SK-N-MC (cell line): ENCODE measurements at regions not wholly inside any gene's neighbourhood (a gene's known extent, or its start where the extent isn't known, plus 50 kb on each side); places are given as distances from the start of the nearest gene placed in this dataset.

Experiments used
- DNase-seq: peaks from one replicate; pipeline ENCODE4 v3.0.0-alpha.2; 2011; ENCODE audit warnings: low read depth, low spot score
- H3K27ac ChIP-seq: fragments of 200-600 bp; sonication (generic); 2 replicates; pipeline ENCODE4 v1.5.1; 2016; ENCODE audit warnings: mixed run types
- H3K36me3 ChIP-seq: fragments of 200-600 bp; sonication (generic); 2 replicates; pipeline ENCODE4 v1.6.1; 2017; ENCODE audit warnings: antibody characterized with exemption, low read length, mixed read lengths; ENCODE audit not compliant: insufficient read depth
- H3K4me3 ChIP-seq: fragments of 200-600 bp; sonication (generic); 2 replicates; pipeline ENCODE4 v1.5.1; 2016
- H3K9ac ChIP-seq: fragments of 200-600 bp; sonication (generic); 2 replicates; pipeline ENCODE4 v1.8.0; 2017; ENCODE audit warnings: mixed run types, mixed read lengths; ENCODE audit not compliant: insufficient read length
- H3K9me3 ChIP-seq: fragments of 200-600 bp; sonication (generic); 2 replicates; pipeline ENCODE4 v1.6.1; 2017; ENCODE audit warnings: low read depth, mild to moderate bottlenecking, antibody characterized with exemption, low read length, moderate library complexity, mixed read lengths
- EZH2 ChIP-seq: fragments of 200-600 bp; sonication (generic); IDR thresholded peaks from one replicate; pipeline ENCODE4 v1.6.1; 2017; ENCODE audit warnings: antibody characterized with exemption
- FOXP2 ChIP-seq: optimal IDR thresholded peaks from 2 replicates; pipeline ENCODE3; 2011; ENCODE audit warnings: mild to moderate bottlenecking, moderate library complexity; ENCODE audit not compliant: insufficient read depth; ENCODE audit errors: extremely low read length, control extremely low read depth
- POLR2AphosphoS5 ChIP-seq: IDR thresholded peaks from 2 replicates; pipeline ENCODE4 v1.6.1; 2012; ENCODE audit warnings: mild to moderate bottlenecking, low read depth, low read length, borderline replicate concordance

DNA sequence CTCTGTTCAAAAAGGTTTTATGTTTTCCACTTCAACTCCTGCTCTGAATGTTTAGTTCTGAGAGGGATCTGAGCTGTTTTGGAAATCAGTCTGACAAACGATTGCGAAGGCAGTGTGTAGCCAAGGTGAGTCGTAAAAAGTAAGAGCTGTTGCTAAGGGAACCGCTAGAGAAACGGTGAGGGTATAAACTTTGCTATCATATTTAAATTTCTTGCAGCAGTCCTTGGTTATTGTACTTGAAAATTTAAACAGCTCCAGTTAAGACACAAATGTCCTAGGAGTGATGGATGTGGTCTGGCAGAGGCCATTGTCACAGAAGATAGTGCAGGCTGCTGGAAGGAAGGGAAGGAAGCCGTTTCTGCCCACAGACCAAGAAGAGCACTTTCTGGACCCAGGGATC, 64.9 kb upstream of the CITED2 start:
- no peak for DNase-seq
- Histone ChIP-seq H3K9me3 (no peaks in the 10 kb centered on the region), H3K4me3 (no peak overlapping the region), H3K27ac (no peak overlapping the region), H3K36me3 (no peaks in the 10 kb centered on the region), H3K9ac (no peak overlapping the region)
- no peak for TF ChIP-seq FOXP2
- TF ChIP-seq POLR2AphosphoS5, result no peak
- TF ChIP-seq EZH2, result no peak

DNA sequence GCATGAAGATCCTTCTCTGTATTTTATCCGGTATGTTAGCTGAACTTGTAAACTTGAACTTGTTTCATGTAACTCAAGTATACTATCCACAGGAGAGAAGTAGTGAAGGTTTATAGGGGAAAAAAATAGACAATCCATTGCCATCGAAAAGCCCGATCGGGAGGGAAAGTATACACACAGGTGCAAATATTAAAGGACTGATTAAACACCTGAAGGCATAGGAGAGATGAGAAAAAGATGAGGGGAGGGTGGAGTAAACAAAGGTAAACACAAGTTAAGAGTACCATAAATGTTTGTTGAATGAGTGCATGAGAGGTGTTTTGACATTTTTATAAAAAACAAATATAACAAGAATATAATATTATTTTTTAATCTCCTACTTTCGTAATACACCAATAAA, 64.3 kb upstream of the CITED2 start:
- H3K27ac ChIP-seq, result no peak overlapping the region
- no peaks in the 10 kb centered on the region for H3K9me3 ChIP-seq
- no peaks in the 10 kb centered on the region for H3K36me3 ChIP-seq
- DNase-seq, result no peak
- TF ChIP-seq EZH2, result no peak
- TF ChIP-seq POLR2AphosphoS5, result no peak
- TF ChIP-seq FOXP2, result no peak
- H3K4me3 ChIP-seq, result no peak overlapping the region
- H3K9ac ChIP-seq, result no peak overlapping the region

DNA sequence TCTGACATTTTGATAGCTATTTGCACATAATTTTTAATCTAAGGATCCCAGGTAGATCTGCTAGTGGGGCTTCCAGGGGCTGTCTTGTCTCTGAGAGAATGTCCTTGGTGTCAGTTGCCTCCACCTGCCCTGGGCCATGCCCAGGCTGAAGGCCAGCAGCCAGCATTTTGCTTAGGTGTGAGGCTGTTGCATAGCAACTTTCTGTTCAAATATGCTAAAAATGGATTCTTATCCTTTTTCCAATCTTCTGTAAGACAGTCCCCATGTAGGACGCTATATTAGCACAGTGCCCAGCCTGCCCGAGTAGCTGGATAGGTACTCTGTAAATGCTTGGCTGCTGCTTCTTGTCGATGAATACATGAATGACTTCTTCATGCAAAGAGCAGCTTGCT, 62.5 kb upstream of the CITED2 start:
- H3K27ac ChIP-seq, result no peak overlapping the region
- no peak overlapping the region for H3K9ac ChIP-seq
- no peak for DNase-seq

DNA sequence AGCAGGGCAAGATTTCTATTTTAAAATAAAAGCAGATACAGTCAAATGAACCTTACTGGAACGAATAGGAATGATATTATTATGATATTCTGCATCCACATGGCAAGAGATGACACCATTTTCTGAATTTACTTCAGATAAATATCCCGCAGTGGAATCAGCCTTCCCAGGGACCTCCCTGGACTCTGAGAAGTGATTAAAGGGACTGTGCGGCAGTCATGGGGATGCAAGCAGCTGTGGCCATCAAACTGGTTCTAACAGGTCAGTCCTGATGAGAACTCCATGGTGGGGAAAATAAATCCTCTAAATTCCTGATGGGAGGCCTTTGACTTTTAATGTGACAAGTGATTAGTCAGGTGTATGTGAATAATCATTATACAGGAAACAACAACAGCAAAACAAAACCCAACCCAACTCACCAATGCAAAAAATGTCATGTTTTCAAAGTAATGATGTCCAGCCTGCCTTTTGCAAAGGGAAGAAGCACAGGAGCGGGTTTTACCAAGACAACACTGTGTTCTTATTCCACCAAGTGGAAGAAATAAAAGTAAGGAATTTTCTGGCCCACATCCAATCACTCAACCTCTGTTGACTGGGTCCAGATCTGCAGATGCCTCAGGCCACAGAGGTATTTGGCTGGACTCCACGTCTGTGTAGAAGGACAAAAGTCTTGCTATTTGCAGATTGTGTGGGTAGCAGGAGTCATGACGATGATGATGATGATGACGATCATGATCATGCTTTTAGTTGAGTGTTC, 61.9 kb upstream of the CITED2 start:
- no peaks in the 10 kb centered on the region for H3K9me3 ChIP-seq
- DNase-seq, result no peak
- no peaks in the 10 kb centered on the region for H3K36me3 ChIP-seq
- TF ChIP-seq EZH2 (no peak), FOXP2 (no peak), POLR2AphosphoS5 (no peak)
- H3K9ac ChIP-seq, result no peak overlapping the region
- H3K27ac ChIP-seq, result no peak overlapping the region
- H3K4me3 ChIP-seq, result no peak overlapping the region

More for the DNA sequence above, 62.5 kb upstream of the CITED2 start:
- H3K4me3 ChIP-seq, result no peak overlapping the region
- H3K36me3 ChIP-seq, result no peaks in the 10 kb centered on the region
- no peak for TF ChIP-seq POLR2AphosphoS5
- no peak for TF ChIP-seq FOXP2
- no peak for TF ChIP-seq EZH2
- no peaks in the 10 kb centered on the region for H3K9me3 ChIP-seq

DNA sequence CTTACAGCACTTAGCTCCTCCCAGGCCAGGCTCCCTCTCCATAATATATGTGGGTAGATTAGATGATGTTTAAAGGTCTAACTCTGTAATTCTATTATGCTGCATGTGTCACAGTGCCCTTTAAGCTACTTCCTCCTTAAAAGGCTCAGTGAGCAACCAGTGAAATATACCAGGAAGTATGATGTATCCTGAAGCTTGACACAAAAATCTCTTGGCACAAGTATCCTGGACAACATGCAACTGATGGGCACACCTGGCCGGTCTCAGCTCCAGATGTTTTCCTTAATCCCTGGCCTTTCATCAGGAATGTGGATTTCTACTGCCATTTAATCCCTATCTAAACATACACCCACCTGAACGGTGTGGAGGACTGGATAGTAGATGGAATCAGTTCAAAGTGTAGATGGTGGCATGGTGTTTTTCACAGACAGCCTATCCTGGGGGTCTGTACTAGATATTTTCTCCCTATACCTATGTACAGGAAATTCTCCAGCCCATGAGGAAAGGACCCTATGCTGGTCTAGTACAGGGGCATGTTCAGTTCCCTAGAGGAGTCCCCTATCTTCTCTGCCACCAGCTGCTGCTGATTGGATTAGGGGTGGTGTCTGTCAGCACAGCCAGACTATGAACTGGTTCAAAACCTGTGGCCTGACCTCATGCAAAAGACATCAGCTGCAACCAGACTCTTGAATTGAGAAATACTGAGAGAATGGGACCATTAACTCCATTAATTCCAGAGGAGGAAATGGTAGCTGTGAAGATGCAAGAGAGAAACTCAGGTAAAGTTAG, 59.4 kb upstream of the CITED2 start:
- no peak overlapping the region for H3K9ac ChIP-seq
- TF ChIP-seq EZH2, result no peak
- H3K4me3 ChIP-seq, result no peak overlapping the region
- no peak overlapping the region for H3K27ac ChIP-seq
- H3K36me3 ChIP-seq, result no peaks in the 10 kb centered on the region
- no peak for DNase-seq
- no peaks in the 10 kb centered on the region for H3K9me3 ChIP-seq

DNA sequence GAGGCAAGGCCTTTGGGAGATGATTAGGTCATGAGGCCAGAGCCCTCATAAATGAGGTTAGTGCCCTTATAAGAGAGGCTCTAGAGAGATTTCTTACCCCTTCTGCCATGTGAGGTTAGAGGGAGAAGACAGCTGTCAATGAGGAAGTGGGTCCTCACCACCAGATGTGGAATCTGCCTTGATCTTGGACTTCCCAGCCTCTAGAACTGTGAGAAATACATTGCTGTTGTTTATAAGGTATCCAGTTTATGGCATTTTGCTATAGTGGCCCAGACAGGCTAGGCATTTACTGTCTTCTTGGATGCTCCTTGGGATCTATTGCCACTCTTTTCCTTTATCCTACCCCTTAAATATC, 57.1 kb upstream of the CITED2 start:
- Histone ChIP-seq H3K4me3 (no peak overlapping the region), H3K9me3 (no peaks in the 10 kb centered on the region), H3K27ac (no peak overlapping the region), H3K36me3 (no peaks in the 10 kb centered on the region), H3K9ac (no peak overlapping the region)
- DNase-seq, result no peak
- TF ChIP-seq POLR2AphosphoS5 (no peak), EZH2 (no peak), FOXP2 (no peak)

DNA sequence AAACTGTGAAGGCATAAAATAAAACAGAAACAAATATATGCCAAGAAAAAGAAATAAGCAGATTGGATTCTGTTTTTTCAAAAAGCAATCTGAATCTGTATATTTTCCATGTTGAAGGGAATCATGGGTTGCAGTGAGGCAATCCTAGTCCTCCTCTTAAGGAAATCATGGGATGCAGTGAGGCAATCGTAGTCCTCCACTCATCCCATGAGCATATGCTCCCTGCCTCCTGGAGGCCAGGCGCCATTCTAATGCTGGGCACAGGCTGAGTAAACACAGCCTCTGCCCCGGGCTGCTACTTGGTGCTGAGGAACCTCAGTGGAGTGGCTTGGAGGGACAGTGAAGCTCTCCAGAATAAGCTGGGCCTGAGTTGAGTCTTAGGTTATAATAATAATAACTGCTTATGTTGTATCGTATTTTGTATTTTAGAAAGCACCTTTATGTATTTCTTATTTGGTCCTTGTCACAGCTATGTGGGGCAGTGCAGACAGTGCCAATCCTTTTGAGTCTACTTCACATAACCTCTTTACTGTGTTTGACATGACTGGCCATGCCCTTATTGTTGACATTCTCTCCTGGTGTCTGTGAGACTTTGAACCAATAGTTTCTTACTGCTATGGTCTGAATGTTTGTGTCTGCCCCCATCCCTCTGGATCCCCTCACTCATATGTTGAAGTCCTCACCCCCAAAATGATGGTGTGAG, 56.6 kb upstream of the CITED2 start:
- DNase-seq, result no peak
- Histone ChIP-seq H3K4me3 (no peak overlapping the region), H3K36me3 (no peaks in the 10 kb centered on the region), H3K9ac (no peak overlapping the region), H3K9me3 (no peaks in the 10 kb centered on the region), H3K27ac (no peak overlapping the region)
- TF ChIP-seq FOXP2, result no peak
- TF ChIP-seq EZH2, result no peak
- no peak for TF ChIP-seq POLR2AphosphoS5

DNA sequence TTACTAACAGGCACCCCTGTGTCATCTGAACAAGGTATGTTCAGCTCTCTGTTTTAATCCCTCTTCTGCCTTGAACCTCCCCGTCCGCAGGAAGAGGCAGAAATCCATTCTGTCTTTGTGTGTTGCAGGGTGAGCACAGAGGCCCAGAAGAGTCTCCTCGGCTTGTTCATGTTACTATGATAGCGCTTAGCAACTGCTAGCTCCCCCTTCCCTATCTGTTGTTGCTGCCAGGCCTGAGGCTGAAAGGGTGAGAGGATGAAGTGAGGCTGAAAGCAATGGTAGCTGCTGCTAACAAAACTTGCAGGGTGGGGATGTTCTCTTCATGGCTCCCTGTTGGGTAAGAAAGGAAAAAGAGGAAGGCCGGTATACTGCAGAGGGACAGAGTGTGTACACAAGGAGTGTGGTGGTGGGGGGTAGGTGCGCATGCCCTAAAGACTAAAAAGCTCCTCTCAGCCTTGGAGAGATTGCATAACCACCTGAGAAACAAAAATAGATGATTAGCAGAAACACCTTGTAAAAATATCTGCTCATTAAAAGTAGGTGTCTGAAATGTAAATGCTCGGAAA, 55.2 kb upstream of the CITED2 start:
- DNase-seq, result no peak
- no peak for TF ChIP-seq EZH2
- TF ChIP-seq POLR2AphosphoS5, result no peak
- TF ChIP-seq FOXP2, result no peak
- Histone ChIP-seq H3K27ac (no peak overlapping the region), H3K9me3 (no peaks in the 10 kb centered on the region), H3K4me3 (no peak overlapping the region), H3K36me3 (no peaks in the 10 kb centered on the region), H3K9ac (no peak overlapping the region)
